GM19324 (cell line): ENCODE measurements at regions not wholly inside any gene's neighbourhood (a gene's known extent, or its start where the extent isn't known, plus 50 kb on each side); places are given as distances from the start of the nearest gene placed in this dataset.

Experiments
- ATAC-seq: cut with Tn5 transposase; IDR thresholded peaks from one replicate; pipeline ENCODE4 v1.9.1; 2021; ENCODE audit warnings: mild to moderate bottlenecking, moderate library complexity; ENCODE audit not compliant: unreplicated experiment, low FRiP score

DNA sequence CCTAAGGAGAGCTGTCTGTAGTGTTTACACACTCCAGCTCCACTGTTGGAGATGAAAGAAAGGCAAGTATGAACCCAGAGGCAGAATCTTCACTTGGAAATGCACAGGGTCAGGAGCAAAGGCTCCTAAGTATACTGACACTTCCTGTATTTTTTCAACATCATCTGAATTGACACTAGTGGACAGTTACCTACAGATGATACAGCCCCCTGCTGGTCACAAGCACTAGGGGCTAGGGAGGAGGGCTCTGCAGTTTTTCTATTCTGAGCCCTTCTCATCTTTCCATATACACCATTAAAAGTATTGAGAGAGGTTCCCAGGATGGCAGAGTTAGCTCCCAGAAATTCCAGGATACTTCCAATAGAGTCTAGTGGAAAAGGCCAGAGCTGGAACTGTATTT lies 290.3 kb upstream of the API5 start:
- no peak for ATAC-seq

DNA sequence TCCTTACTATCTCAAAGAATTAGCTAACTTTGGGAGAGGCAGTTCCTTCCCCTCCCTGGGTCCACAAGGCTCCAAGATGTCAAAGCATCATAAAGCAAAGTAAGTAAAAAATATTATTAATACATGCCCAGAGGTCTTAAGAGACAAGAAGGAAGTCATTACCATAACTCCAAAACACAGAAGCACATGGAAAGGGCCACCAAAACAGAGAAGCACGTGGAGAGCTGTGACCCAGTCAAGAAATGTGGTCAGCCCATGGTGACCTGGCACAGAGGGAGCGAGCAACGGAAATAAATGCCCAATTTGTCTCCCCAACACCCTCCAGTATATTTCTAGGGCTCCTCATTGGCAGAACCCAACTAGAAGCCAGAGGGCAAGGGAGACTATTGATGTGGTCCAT lies 277.5 kb upstream of the API5 start:
- no peak for ATAC-seq

DNA sequence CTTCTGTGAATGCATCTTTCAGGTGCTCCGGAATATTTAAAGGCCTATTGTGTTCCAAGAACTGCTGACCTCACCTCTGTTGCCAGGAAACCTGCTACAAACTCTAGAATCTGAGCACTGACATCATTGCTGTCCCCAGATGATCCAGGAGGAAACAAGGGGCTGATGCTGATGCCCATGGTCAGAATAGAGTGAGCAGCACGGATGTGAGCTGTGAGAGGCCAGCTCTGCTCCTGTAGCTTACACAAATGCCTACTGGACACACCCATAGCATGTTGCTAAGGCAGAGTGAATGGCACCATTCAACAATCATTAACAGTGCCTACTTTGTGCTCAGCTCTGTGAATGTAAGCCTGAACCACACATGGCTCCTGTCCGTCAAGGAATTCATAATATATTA lies 276.7 kb upstream of the API5 start:
- ATAC-seq, result no peak

DNA sequence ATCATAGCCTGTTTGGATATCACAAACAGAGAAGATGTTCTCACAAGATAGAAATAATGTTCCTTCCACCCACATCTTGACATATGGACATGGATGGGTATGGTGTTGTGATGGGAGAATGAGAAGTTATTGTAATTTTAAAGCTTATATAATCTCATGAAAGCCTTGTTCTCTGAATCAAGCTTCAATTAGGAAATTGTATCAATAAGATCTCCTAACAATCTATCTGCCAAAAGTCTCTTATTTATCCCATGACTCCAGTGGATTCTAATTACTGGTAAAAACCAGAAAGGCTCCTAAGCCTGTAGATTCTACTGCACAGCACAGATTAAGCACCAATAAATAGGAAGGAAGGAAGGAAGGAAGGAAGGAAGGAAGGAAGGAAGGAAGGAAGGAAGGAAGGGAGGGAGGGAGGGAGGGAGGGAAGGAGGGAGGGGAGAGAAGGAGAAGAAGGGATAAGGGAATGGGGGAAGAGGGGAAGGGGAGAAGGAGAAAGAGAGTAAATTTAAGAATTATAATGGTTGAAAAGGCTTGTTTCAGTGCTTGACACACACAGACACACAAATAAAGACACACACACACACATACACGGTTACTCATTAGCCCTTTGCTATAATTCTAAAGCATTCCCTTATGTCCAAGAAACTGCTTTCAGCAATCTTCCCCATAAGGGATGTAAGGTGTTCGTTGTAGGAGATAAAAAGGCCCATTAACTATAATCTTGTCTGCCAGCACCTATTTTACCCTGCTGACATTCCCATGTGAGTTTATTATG lies 258.0 kb upstream of the API5 start:
- ATAC-seq, result no peak

DNA sequence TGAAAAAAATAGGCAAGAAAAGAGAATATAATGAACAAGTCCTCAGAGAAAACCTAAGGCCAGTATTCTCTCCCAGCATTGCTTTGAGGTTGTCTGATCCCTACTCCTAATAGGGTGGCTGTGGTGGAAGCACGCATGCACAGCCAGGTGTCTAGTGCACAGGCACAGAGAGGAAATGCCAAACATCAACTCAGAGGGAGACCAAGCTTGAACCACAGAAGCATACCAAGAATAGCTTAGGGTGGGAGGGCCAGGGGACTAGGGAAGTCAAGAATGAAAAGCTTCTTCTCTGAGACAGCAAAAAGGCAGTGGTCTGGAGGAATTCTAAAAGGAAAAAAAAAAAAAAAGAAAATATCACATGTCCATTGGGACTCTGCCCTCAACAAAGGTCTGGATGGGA lies 244.1 kb upstream of the API5 start:
- ATAC-seq, result no peak

DNA sequence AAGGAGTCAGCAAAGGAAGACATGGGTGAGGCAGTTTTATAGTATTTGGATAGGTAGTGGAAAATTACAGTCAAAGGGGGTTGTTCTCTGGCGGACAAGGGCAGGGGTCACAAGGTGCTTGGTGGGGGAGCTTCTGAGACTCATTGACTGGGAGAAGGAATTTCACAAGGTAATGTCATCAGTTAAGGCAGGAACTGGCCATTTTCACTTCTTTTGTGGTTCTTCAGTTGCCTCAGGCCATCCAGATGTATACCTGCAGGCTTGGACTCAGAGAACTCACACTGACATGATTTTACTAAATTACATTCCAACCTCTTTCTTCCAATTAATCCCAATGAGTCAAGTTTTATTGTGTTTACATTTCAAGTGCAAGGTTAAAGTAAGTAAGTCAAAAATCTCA lies 240.5 kb upstream of the API5 start:
- no peak for ATAC-seq

DNA sequence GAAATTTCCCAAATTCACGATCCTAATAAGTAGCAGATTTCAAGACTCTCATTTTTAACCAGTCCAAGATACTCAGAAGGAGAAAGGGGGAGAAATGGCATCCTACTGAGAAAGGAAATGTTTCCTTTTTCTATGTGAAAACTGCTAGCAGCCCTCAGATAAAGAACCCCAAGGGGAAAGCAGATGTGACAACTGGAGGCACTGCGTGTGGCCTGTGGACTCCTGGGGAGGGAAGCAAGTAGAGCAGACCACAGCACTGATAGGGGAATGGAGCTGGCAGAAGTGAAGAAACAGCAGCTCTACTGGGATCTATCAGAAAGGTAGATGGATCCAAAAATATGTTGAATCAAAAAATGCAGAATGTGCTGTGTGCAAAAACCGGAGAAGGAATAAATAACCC lies 239.7 kb upstream of the API5 start:
- no peak for ATAC-seq

DNA sequence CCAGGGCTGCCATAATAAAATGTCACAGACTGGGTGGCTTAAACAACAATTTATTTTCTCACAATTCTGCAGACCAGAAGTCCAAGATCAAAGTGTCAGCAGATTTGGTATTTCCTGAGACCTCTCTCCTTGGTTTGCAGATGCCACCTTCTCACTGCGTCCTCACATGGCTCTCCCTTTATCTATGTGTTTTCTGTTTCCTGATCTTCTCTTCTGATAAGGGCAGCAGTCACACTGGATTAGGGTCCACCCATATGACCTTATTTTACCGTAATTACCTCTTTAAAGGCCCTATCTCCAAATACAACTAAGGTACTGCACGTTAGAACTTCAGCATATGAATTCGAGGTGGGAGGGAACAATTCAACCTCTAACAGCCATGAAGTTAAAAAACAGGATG lies 238.9 kb upstream of the API5 start:
- ATAC-seq, result no peak

DNA sequence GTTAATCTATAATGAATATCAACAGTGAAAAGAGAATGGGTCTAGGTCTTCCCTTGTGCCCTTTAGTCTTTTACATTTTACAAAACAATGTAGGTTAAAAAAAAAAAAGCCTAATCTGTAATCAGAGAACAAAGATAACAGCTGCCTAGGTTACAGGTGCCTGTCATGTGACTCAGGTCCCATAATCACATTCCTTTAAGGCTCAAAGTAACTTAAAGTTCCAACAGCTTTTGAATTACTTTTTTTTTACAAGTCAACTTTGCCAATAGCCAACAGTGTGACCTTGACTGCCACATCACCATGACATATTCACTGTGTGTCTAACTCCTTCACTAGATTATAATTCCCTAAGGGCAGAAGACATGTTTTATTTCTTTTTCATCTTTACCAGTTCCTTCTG lies 237.0 kb upstream of the API5 start:
- ATAC-seq, result no peak

DNA sequence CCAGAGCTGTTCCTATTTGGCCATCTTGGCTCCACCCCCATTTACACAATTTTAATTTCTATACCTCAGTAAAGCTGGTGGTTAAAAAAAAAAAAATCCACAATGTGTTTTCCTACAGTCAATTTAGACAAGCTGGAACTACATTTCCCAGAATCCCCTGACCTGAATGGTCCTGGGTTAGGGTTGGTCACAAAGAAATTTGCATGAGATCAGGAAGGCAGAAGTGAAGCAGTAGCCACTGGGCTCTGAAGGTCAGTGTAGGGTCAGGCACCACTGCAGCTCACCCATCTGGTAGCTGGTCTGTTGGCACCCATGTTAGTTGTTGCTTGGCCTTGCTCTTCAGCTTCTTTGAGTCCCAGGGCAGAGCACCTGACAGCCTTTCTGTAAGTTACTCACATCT lies 210.7 kb upstream of the API5 start:
- ATAC-seq, result no peak

DNA sequence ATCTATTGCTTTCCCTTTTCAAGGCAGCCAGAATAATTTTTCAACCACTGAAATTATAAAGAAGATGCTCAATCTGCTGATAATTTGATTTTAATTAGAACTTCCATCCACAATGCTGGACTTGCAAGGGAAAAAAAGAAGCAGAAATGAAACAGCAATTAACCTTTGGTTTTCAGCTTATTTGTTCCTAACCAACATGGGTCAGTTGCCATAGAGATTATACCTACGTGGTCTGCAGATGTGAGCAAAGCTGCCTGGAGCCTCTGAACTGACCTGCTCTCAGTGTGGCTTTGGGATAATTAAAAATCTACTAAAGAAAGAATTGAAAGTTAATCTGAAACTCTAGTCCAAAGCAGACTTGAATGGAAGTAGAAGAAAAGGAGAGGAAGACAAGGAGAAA lies 195.7 kb upstream of the API5 start:
- ATAC-seq, result no peak

DNA sequence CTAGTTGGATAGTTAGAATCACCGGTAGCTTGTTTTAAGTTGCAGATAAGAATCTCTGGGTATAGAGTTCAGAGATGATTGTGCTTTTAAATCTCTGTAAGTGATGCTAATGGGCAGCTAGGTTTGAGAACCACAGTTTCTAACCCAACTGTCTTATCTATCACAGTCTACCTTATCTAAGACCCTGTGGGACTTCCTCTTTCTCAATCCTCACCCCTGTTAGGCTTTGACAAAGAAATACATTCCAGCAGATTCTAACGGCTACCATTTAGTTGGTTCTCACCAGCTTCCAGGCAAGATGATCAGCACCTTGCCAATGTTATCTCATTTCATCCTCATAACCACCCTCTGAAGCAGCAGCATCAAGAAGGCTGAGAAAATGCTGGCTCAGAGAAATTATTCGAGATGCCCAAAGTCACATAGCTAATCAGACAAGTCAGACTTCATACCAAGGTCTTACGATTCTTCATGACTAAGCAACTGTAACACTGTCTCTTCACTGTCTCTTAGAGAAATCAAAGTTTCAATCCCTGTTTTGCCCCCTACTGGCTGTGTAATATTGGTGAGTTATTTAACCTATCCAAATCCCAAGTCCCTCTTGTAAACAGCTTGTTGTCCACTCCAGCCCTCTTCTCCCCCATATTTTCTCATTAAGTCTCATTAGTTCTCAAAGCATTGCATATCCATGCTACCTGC lies 192.4 kb upstream of the API5 start:
- no peak for ATAC-seq

DNA sequence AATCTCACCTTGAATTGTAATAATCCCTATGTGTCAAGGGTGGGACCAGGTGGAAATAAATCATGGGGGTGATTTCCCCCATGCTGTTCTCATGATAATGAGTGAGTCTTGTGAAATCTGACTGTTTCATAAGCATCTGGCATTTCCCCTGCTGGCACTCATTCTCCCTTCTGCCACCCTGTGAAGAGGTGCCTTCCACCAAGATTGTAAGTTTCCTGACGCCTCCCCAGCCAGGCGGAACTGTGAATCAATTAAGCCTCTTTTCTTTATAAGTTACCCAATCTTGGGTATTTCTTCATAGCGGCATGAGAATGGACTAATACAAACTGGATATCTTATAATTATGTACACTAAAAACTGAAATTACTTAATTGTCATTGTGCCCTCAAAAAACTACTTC lies 189.2 kb upstream of the API5 start:
- no peak for ATAC-seq

DNA sequence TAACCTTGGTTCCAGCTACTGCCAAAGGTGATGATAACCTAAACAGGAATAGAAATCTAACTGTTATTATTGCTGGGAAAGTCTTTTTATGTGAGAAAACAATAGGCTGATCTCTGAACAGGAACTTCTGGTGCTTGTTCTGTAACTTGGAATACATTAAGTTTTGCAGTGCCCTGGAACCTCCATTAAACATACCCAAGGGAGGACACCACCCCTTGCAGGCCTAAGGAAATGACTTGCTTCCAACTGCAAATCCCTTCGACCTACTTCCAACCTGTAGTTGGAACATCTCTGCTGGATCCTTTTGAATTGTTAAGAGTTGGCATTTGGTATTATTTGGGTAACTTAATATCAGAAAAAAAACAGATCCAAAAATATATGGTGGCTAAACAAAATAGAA lies 188.4 kb upstream of the API5 start:
- no peak for ATAC-seq

DNA sequence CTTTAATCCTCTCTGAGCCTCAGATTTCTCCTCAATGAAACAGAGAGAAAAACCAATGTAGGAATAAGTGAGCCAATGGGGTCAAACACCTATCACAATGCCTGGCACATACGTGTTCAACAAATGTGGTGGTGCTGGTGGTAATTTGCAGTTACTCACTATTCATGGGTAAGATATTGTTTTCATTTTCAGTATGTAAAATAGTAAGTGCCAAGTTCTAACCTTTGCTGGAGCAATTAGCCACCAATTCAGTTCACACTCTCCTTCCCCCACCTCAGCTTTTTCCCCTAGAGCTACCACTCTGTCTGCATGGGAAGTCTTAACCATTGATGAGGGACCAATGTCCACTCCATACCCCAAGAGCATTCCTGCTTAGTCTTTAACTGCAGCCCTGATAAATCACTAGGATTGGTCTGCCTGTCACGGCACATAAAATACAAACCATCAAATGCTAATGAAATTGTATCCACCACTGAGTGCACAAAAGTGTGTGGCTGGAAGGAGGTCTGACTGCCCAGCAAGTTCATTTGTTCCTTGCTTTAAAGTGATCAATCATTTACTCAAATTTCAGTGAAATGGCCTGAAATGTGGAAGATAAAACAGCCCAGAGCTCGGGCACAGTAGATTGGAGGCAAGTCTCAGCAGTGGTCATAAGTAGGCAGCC lies 187.4 kb upstream of the API5 start:
- ATAC-seq, result peak; percentile 64

DNA sequence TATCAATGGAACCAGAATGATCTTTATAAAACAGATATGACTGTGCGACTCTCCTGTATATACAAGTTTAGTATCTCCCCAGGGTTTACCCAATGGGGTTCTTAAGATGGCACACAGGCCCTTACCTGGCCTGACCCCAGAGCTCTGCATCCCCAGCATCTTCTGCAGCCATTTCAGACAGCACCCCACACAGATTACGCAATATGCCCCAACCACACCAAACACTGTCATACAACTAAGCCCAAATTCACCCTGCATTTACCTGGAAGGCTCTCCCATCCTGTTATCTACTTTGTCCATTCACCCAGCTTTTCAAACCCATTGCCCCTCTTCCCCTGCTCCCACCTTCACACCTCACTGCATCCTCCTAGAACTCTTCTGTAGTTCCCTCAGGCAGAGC lies 182.5 kb upstream of the API5 start:
- ATAC-seq, result no peak

DNA sequence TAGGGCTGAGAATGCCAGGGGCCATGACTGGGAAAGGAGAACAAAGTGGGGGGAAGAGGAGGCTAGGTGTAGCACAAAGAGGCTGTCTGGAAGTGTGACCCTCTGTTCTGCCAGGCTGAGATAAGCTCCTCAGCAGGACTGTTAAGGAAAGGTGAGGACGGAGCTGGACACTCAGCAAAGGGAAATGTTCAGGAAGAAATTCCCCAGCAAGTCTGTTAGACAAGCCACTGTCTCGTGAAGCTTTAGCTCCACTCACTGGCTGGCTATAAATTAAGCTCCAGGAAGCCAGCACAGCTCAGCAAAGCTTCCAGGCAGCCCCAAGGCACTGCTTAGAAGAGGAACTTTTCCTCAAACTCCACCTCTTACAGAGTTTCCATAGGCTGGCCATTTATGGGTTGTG lies 181.2 kb upstream of the API5 start:
- no peak for ATAC-seq

DNA sequence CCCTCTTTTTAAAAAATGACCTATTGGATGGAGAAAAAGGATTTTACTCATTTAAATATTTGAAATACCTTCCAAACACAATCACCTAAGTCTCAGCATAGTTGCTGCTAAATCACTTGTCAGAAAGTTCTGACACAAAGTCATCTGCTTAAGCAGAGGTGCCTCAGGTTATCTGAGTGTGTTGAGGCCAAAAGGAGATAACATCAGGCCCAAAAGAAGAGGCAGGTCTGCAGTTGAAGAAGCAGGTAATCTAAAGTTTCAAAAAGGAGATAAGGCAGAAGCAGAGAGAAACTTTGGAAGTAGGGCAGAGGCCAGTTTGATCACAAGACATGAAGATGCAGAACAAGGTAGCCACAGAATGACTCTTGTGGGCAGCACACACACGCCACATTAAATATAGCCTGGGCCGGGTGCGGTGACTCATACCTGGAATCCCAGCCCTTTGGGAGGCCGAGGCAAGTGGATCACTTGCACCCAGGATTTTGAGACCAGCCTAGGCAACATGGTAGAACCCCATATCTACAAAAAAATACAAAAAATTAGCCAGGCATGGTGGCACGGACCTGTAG lies 175.7 kb upstream of the API5 start:
- no peak for ATAC-seq

DNA sequence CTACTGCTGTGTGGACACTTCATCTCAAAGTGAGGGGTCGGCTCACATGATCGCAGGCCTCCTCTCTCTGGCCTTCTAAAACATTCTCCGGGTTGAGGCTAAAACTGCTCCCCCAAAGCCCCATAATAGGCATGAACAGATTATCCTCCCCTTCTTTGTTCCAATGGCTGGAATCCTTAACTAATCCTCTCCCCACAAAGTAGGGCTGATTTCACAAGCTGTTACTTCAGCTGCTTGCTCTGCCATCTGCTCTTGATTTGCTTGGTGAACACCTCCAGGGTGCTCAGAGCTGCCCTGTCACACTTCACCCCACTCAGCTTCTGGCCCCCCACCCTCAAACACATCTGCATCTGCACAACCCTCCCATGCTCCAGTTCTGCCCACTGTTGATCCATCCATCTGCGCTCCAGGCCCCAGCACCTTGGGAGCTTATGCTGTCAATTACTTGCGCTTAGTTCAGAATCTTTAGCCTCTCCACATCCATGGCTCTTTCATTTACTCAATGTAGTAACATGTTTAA lies 173.1 kb upstream of the API5 start:
- ATAC-seq, result no peak

DNA sequence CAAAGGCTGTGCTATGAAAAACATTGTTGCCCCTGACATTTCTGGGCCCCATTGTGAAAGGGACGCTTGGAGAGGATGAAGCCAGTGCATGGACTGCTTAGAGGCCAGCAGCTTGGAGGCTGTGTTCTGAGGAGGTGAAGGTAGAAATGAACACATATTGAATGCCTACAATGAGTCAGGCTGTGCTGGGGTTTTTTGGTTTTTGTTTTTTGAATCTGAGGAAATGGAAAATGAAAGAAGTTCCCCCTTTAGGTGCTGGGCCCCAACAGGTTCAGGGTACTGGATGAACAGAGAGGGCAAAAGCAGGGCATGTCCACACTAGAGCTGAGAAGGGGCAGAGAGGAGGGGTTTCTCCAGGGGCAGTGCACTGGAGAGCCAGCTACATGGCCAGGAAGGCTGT lies 166.1 kb upstream of the API5 start:
- peak; percentile 70 for ATAC-seq

DNA sequence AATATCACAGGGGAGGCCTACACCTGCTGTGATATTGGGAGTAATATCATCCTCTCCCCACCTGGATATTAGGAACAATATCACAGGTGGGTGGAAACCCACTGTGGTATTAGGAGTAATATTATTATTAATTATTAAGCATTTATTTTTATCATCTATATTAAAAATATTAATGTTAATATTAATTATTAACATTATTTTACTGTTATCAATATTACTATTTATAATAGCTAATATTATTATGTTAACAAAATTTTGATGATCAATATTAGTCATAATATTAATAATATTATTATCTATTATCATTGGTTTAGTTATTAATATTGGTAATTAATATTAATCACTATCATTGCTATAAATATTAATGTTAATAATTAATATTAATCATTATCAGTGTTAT lies 161.1 kb upstream of the API5 start:
- no peak for ATAC-seq
